ENCODE measurements at regions not wholly inside any gene's neighbourhood (a gene's known extent, or its start where the extent isn't known, plus 50 kb on each side); places are given as distances from the start of the nearest gene placed in this dataset.

DNA sequence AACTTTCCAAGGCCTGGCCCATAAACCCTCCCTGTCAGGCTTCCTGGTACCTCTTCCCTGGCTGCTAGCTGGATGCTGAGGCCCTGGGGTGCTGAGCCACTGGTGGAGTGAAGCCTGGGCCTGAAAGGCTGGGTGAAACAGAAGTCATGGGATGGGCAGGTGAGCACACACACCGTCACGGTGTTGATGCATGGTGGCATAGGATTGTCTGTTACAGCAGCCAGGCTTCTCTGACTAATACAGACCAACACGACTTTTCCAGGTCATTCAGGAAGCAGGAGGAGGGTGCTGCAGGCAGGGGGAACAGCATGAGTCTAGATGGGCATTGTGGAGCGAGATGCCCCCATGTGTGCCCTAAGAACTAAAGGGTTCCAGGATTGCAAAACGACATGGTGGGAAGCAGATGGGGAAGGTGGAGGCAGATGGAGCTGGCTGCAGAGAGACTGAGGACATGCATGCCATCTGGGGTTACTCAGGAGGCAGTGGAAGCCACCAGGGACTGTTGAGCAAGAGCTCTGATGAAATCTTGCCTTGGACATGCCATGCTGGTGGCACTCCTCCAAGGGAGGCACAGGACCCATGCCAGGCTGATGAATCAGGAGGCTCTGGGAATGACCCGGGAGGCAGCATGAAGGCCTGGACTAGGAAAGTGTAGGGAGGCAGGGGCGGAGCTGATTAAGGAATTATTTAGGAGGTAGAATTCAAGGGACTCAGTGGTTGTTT is 480.9 kb downstream of the TSN start:
- no peak for DNase-seq (ENCODE audit: low spot score)

DNA sequence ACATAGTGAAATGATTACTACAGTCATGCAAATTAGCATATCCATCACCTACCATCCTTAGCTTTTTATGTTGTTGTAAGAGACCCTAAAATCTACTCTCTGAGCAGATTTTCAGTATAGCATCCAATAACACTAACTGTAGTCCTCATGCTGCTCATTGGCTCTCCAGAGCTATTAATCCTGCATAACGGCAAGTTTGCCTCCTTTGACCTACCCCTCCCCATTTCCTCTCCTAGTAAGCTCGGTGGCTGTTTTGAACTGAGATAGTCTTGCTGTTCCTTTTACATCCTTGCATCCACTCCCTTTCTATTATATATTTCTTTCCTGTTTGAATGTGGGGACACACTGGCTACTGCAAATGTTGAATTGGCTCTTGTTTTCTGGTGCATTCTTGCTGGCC is 481.5 kb downstream of the TSN start:
- no peak for DNase-seq (ENCODE audit: low spot score)

DNA sequence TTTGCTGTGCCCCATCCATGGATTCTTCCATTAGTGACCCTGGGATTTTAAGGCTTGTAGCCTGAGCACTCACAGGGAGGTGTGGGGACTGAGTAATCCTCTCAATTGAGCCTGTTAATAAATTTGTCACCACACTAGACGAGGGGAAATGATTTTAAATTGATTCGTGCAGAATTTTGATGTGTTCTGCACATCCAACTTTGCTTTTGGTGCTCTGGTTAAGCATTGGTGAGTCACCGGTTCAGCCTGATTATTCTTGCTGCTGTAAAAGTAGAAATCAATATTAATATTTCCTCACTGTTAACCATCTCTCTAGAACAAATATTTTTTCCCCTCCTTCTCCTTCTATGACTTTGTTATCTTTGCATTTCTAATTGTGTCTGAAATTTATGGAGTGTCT is 482.0 kb downstream of the TSN start:
- DNase-seq (ENCODE audit: low spot score): no peak

DNA sequence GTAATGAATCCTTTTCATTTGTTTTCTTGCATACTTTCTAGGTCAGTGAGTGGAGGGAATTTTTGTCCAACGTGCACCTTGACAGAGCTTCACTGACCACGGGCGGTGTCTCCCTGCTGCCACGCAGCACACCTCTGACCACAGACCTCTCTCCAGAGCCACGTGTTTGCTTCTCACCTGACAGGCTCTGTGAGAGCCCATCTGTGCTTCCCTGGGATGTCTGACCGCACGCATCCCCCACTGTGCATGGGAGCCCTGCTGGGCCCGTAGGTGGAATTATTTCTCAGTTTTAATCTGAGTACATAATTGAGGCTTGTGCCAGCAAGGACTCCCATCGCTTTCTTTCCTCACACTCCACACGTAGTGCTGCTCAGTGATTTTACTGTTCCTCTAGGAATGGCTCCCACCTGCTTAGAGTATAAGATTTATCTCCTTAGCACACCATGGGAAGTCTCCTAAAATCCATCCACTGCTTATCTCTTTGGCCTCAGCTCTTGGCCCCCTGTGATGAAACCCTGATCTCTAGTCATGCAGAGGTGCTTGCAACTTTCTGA is 482.6 kb downstream of the TSN start:
- DNase-seq (ENCODE audit: low spot score): no peak

DNA sequence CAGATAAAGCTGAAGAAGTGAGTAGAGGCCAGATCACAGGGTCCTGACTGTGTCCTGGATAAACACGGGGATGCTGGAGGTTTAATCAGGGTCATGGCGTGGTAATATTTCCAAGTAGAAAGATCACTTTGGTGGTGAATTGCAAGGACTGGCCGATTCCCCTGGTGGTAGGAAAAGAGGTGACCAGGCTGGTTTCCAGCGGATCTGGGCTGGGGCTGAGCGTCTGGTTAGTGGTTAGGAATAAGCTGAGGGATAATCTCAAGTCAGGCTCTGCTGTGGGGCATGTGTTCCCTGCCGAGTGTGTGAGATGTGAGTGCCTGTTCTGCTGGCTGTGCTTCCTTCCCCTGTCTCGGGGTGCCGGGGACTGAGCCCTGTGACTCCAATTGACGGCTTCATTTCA is 484.0 kb downstream of the TSN start:
- no peak for DNase-seq (ENCODE audit: low spot score)

DNA sequence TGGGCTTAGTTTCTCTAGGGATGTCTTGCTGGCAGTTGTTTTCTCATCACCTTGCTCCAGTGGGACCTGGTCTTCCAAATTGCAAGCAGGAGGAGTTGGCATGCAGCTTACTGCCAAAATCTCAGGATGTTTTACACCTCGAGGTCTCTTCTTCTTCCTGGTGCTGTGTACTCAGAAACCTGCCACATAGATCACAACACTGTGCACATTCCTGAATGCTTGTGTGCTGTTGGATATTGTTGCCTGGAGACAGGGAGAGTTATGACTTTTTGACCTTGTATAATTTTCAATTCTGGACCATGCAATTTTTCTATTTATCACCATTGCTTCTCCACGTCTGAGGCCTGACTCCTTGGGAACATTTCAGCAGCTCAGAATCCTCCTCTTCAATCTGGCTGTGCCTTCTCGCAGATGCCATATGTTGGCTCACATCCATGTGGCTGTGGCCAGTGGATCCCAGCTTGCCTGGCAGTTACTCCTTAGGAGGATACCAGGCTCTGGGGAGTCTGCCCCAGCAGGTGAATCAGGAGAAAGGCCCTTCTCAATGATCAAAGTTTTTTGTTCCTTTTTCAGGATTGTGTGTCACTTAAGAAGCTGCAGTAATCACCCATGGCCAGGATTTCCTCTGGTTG is 489.3 kb downstream of the TSN start:
- DNase-seq (ENCODE audit: low spot score): no peak

DNA sequence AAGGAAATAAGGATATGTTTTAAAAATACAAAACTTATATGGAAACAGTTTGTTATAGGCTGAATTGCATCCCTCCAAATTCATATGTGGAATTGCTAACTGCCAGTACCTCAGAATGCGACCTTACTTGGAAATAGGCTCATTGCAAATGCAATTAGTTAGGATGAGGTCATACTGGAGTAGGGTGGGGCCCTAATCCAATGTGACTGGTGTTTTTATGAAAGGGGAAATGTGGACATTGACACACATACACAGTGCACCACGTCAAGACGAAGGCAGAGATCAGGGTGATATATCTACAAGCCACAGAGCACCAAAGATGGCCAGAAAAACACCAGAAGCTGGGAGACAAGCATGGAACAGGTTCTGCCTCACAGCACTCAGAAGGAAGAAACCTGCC is 494.2 kb downstream of the TSN start:
- DNase-seq (ENCODE audit: low spot score): no peak

DNA sequence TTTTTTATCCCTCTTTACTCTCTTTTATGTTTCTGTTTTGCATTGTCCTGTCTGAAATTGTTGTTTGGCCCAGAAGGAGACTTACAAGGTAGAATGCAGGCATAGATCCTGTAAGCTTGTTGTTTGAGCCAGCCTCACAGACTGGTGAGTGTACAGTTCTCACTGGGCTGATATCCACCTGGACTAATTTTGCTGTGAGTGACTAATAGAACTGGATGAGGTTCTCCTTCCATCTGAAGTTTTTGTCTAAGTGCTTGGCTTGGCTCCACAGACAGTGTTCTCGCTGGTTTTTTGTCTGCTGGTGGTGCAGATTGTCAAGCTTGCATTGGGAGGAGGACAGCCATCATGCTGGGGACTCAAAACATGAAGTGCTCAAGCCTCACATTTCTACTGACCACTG is 495.7 kb downstream of the TSN start:
- no peak for DNase-seq (ENCODE audit: low spot score)

DNA sequence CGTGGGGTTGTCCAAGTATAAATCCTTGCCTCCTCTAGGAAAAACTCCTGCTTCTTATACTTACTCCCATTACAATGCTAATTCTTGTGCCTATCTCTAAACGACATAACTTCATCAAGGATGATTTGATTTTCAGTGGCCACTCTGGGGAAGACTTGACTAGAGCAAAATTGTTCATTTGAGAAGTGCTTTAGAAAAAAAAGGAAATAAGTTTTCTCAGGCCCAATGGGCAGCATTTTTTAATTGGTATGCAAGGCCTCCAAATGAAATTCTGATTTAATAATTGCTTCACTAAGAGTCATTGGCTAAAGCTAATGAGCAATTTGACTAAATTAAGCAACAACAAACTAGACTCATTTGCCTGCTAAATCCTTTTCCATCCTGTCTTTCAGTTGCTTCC is 496.1 kb downstream of the TSN start:
- no peak for DNase-seq (ENCODE audit: low spot score)

DNA sequence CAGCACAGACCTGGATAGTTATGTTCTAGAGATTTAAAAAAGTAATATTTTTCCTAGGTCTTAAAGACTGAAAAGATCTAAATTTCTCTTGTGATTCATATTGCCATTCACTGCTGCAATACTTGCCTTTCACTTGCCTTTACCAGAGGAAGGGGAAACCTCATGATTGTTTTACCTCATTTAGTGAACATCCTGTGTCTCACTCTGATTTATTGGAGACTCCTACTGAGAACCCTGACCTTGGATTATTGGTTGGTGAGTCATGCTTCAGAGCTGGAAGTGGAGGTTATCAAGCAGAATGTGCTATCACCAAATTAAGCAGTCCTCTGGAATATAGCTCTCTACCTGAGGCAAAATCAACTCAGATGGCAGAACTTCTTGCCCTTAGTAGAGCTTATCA is 500.5 kb downstream of the TSN start:
- no peak for DNase-seq (ENCODE audit: low spot score)

DNA sequence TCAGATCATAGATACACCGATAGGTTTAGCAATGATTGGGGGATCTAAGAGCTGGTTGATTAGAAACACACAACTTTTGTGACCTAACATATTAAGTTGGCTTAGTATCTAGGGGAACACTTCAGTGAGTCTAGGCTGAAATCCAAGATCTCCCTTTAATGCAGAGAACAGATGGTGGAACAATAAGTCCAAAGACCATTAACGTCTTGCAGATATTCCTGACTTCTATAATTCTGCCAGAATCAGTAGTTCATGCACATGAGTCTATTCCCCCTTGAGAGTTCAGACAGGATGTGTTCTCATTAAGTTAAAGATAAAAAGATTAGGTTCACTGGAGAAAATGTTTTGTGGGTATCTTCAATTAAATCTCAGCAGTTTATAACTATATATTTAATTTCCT is 506.5 kb downstream of the TSN start:
- DNase-seq (ENCODE audit: low spot score): no peak

DNA sequence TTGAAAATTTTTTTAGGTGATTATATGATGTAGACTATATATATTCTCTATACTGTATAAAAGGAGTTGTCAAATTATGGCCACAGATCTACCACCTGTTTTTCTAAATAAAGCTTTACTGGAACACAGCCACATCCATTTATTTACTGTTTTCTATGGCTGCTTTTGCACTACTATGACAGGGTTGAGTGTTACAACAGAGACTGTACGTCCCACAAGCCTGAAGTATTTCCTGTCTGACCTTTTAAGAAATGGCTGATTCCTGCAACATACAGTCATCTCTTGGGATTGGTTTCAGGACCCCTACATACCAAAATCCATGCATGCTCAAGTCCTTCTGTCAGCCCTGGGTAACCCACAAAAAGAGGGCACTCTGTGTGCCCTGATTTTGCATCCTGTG is 508.3 kb downstream of the TSN start:
- DNase-seq (ENCODE audit: low spot score): no peak

DNA sequence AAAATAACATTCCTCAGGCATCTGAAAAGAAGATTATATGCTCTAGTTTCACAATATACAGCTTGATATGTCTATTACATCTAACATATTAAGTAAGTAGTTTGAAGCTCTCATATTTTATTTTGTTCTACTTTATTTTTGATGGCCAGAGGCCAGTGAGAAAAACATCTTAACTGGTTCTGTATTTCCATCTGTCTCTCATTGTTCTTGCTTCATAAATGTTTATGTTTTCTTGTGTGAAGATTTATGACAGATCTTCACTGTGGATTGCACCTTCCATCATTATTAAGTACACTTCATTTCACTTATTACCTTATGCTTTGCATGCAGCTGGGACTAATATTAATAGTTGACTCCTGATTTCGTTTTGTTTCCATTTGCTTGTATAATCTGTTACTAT is 511.2 kb downstream of the TSN start:
- no peak for DNase-seq (ENCODE audit: low spot score)

DNA sequence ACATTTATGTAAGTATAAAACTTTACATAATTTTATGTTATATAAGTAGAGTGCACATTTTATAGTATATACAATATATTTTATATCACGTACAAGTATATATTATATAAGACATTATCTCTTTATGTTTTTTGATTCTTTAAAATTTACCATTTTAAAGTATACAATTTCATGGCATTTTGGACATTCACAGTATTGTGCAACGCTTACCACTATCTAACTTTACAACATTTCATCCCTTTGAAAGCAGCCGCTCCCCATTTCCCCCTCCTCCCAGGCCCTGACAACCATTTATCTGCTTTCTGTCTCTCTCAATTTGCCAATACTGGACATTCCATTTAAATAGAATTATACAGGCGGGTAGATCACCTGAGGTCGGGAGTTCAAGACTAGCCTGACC is 512.5 kb downstream of the TSN start:
- no peak for DNase-seq (ENCODE audit: low spot score)

DNA sequence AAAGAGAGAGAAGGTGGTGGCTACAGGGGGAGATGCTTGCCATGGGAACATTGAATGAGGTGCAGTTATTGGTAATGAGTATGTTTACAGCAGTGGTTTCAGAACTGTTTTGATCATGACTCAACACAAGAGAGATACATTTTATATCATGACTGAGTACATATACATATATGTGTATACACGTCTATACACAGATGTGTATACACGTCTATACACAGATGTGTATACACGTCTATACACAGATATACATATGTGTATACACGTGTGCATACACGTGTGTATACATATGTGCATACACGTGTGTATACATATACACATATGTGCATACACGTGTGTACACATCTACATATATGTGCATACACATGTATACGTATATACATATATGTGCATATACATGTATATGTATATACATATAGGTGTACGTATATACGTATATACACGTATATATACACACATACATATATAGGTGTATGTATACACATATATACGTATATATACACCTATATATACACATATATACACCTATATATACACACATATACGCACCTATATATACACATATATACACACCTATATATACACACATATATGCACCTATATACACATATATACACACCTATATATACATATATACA is 518.5 kb downstream of the TSN start:
- DNase-seq (ENCODE audit: low spot score): no peak

DNA sequence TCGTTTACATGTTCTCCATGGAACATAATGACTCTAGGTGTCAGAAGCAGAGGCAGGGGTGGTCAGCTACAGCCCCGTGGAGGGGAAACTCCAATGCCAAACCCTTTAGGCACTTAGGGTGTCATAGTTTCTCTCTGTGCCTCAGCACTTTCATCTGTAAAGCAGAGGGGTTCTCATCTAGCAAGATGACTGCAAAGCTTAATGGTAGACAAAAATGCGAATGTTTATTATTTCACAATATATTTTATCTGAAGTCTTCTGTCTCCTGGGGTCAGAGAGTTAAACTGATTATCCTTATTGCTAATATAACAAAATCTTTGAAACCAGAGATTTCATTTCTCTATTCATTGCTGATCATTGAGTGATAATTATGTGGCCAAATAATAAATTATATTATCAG is 522.5 kb downstream of the TSN start:
- DNase-seq (ENCODE audit: low spot score): no peak

DNA sequence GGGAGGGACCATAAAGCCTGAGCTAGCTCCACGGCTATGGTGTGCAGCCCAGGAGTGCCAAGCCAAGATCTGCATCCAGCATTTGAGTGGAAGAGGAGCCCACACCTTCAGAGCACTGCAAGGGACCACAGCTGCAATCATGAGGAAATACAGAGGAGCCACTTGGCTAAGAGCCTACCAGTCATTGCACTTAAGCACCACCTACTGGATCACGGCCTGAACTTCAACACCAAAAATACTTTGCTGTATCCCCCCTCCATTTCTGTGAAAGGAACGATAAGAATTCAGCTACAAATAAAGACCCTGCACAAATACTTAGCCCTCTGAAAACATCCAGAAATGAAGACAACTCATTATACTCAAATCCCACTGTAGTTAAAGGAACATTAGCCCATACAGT is 545.3 kb downstream of the TSN start:
- DNase-seq (ENCODE audit: low spot score): no peak

DNA sequence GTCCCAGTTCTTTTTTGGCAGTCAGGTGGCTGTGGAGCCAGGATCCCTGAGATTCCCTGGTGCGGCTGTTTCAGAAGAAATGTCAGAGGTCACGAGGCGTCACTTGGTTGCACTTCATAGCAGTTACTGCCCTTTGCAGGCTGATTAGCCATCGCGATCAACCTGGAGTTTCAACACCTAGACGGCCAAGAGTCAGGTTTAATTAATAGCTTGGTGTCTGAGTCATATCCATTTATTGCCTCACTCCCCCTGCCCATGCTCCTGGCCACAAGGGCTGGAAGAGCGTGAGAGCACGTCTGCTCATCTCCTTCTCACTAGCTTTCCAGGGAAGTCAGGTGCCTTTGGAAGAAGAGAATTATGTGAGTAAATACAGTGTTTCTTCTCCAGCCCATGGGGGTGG is 552.3 kb downstream of the TSN start:
- no peak for DNase-seq (ENCODE audit: low spot score)

DNA sequence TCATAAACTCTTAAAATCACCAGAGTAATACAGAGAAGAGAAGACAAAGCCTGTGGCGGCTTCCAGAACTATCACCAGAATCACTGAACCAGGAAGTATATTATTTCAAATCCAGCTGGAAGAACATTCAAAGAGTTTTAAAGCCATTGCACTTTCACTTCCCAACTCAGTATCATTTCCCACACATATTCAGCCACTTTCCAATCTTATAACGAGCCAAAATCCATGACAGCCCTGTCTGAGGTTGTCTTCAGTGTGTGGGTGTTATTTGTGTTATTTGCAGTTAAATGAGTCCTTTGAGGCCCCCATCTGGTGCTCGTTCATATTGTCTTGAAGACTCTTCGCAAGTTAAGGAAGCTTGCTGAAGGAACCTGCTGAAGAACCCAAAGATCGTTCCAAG is 559.9 kb downstream of the TSN start:
- no peak for DNase-seq (ENCODE audit: low spot score)

DNA sequence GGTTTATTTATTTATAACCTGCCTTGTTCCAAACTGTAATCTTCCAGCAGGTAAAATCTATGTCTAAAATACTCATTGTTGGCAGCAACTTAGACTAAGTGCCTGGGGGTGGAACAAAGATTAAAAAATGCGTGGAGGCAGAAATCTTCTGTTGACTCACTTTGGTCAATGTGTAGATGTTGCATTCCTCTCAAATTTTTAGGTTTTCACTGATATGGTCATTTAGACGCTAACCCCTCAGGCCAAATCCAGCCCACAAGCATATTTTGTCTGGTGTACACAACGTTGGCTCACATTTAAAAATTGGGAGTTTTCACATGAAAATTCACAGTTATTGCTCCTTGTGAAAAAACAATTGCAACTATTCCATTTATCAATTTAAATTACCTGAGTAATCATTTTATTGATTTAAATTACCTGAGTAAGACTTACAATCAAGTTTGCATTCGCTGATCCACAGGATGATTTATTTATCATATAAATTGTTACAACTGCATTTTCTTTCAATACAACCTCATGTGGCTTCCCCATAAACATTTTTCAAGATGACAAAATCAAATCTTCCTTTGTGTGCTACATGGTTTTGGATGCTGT is 564.2 kb downstream of the TSN start:
- no peak for DNase-seq (ENCODE audit: low spot score)

DNA sequence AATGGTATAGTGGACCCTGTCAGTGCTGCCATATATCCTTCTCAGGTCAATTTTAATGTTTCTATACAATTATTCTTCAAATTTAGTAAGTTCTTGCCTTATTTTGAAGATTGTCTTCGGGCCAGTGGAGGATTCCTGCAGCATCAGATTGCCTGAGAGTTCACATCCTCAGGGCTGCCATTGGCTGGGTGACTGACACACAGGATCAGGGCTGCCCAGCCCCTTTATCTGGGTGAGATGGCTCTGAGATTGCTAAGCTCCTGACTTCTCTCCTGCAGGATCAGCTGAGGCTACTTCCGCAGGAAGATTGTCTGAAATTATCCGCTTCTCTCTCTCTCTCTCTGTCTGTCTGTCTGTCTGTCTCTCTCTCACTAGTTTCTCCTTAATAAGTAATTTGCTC is 567.4 kb downstream of the TSN start:
- no peak for DNase-seq (ENCODE audit: low spot score)

DNA sequence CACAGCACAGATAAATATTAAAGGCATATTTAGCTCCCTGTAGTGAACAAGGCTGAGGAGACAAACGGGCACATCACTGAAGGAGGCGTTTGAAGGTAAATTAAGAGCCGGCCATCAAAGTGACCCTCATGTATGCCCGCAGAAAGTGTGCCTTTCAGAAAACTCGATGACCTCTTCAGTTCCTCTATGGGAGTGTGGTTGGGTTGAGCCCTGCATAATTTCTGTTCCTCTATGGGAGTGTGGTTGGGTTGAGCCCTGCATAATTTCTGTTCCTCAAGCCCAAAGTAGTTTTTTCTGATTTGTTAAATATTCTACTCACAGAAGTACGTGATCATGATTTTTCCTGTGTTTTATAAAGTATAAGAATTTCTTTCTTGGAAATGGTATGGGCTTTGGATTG is 568.5 kb downstream of the TSN start:
- no peak for DNase-seq (ENCODE audit: low spot score)

DNA sequence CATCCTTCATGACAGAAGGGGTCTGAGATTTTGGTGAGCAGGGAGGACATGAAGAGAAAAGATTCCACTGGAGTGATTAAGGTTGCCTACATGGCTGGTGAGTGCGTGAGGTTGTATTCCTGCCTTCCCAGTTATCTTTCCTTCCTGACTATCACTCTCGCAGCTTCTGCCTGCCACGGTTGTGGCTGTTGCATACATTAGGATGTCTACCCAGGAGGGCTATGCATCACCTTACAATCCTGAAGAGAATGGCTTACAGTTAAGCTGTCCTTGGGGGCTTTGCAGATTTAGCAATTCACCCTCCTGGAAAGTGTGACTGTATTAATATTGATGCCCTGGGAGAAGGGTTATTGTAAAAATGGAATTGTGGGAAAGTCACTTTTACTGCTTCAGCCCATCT is 571.0 kb downstream of the TSN start:
- DNase-seq (ENCODE audit: low spot score): no peak
